WERI-Rb-1 (cell line): ENCODE measurements at regions not wholly inside any gene's neighbourhood (a gene's known extent, or its start where the extent isn't known, plus 50 kb on each side); places are given as distances from the start of the nearest gene placed in this dataset.

Experiments used
- DNase-seq: peaks from one replicate; pipeline ENCODE4 v3.0.0-alpha.2; 2020
- H3K27ac ChIP-seq: fragments of 250-450 bp; sonication (Bioruptor Pico); 2 replicates; pipeline ENCODE4 v1.5.1; 2020; ENCODE audit warnings: mild to moderate bottlenecking, moderate library complexity
- H3K27me3 ChIP-seq: fragments of 250-450 bp; sonication (Bioruptor Pico); 2 replicates; pipeline ENCODE4 v1.5.1; 2021; ENCODE audit warnings: mild to moderate bottlenecking, low read depth, moderate library complexity; ENCODE audit not compliant: insufficient read depth, severe bottlenecking
- H3K36me3 ChIP-seq: fragments of 250-450 bp; sonication (Bioruptor Pico); 2 replicates; pipeline ENCODE4 v1.5.1; 2020; ENCODE audit warnings: mild to moderate bottlenecking, moderate library complexity
- H3K4me3 ChIP-seq: 2 replicates; pipeline ENCODE4 v1.5.1; 2011; ENCODE audit warnings: low read depth, mild to moderate bottlenecking, control low read depth, low read length
- H3K9me3 ChIP-seq: fragments of 250-450 bp; sonication (Bioruptor Pico); 2 replicates; pipeline ENCODE4 v1.5.1; 2021; ENCODE audit warnings: mild to moderate bottlenecking, moderate library complexity; ENCODE audit not compliant: severe bottlenecking
- CTCF ChIP-seq: IDR thresholded peaks from 2 replicates; pipeline ENCODE4 v1.5.1; 2011; ENCODE audit warnings: low read depth, mild to moderate bottlenecking, control low read depth, inconsistent platforms, low read length

GRCh38 chr11:96664110-96664509 is 274.3 kb downstream of the JRKL start:
- Histone ChIP-seq H3K36me3 (no peaks in the 10 kb centered on the region), H3K9me3 (no peaks in the 10 kb centered on the region), H3K4me3 (no peak overlapping the region), H3K27ac (no peak overlapping the region), H3K27me3 (no peaks in the 10 kb centered on the region)
- no peak for DNase-seq
- TF ChIP-seq CTCF: no peak

GRCh38 chr11:96680211-96681018 is 290.6 kb downstream of the JRKL start:
- Histone ChIP-seq H3K27me3 (no peaks in the 10 kb centered on the region), H3K27ac (no peak overlapping the region), H3K9me3 (no peaks in the 10 kb centered on the region), H3K36me3 (no peaks in the 10 kb centered on the region), H3K4me3 (no peak overlapping the region)
- no peak for DNase-seq
- TF ChIP-seq CTCF: no peak

GRCh38 chr11:96681019-96681716 is 291.4 kb downstream of the JRKL start:
- no peak for DNase-seq
- H3K27me3 ChIP-seq: no peaks in the 10 kb centered on the region
- H3K4me3 ChIP-seq: no peak overlapping the region
- no peaks in the 10 kb centered on the region for H3K9me3 ChIP-seq
- no peak overlapping the region for H3K27ac ChIP-seq
- no peaks in the 10 kb centered on the region for H3K36me3 ChIP-seq
- TF ChIP-seq CTCF: no peak

GRCh38 chr11:96694338-96694737 is 304.5 kb downstream of the JRKL start:
- no peak for DNase-seq
- no peak overlapping the region for H3K4me3 ChIP-seq

GRCh38 chr11:96696731-96697130 is 306.9 kb downstream of the JRKL start:
- Histone ChIP-seq H3K27ac (no peak overlapping the region), H3K36me3 (no peaks in the 10 kb centered on the region), H3K9me3 (no peaks in the 10 kb centered on the region), H3K4me3 (no peak overlapping the region), H3K27me3 (no peaks in the 10 kb centered on the region)
- DNase-seq: no peak
- no peak for TF ChIP-seq CTCF

More at GRCh38 chr11:96694338-96694737, 304.5 kb downstream of the JRKL start:
- no peak for TF ChIP-seq CTCF
- Histone ChIP-seq H3K36me3 (no peaks in the 10 kb centered on the region), H3K9me3 (no peaks in the 10 kb centered on the region), H3K27me3 (no peaks in the 10 kb centered on the region), H3K27ac (no peak overlapping the region)
